HEK293 (cell line): ENCODE measurements at regions not wholly inside any gene's neighbourhood (a gene's known extent, or its start where the extent isn't known, plus 50 kb on each side); places are given as distances from the start of the nearest gene placed in this dataset.

ENCODE experiments used
- CTCF ChIA-PET: fragments of 350-600 bp; formaldehyde crosslinking; extraction: SDS; loops from one replicate; lab custom pipeline; 2021; ENCODE audit warnings: antibody characterized with exemption; lab: Yijun Ruan, JAX
- POLR2A ChIA-PET: fragments of 300-600 bp; formaldehyde crosslinking; extraction: SDS; loops from one replicate; lab custom pipeline; 2020; ENCODE audit warnings: antibody characterized with exemption, inconsistent platforms; lab: Yijun Ruan, JAX
- H3K27ac ChIP-seq: fragments of 200-500 bp; sonication (Bioruptor generic); 2 replicates; pipeline ENCODE4 v1.5.1; 2014; ENCODE audit warnings: low read depth, low read length, control low read depth, inconsistent platforms; ENCODE audit errors: extremely low read depth
- H3K36me3 ChIP-seq, 2 experiments: fragments of 200-500 bp in 1 of 2; sonication (Bioruptor generic) in 1 of 2; 1 replicate in 1 of 2; 2 replicates in 1 of 2; pipeline ENCODE4 v1.5.1; 2014 to 2017; ENCODE audit warnings: inconsistent platforms in 2 of 2, low read length in 2 of 2; ENCODE audit not compliant: control insufficient read depth in 2 of 2, insufficient read depth in 1 of 2
- H3K4me1 ChIP-seq: fragments of 200-500 bp; sonication (Bioruptor generic); 2 replicates; pipeline ENCODE4 v1.5.1; 2014; ENCODE audit warnings: mild to moderate bottlenecking, low read length, inconsistent platforms; ENCODE audit not compliant: control insufficient read depth, insufficient read depth
- H3K4me3 ChIP-seq: 2 replicates; pipeline ENCODE4 v1.5.1; 2011; ENCODE audit warnings: low read depth, mild to moderate bottlenecking, control low read depth, low read length, moderate library complexity
- H3K9me3 ChIP-seq: fragments of 200-500 bp; sonication (Bioruptor generic); 2 replicates; pipeline ENCODE4 v1.5.1; 2014; ENCODE audit warnings: low read depth, low read length, inconsistent platforms; ENCODE audit not compliant: control insufficient read depth, insufficient read depth
- GLI4 ChIP-seq: fragments of 450-650 bp; formaldehyde crosslinking; IDR thresholded peaks from 2 replicates; pipeline ENCODE4 v1.5.1; 2016; ENCODE audit warnings: missing biosample characterization, missing genetic modification characterization
- PRDM1 ChIP-seq: fragments of 450-650 bp; formaldehyde crosslinking; IDR thresholded peaks from 2 replicates; pipeline ENCODE4; 2016; ENCODE audit warnings: missing biosample characterization, missing genetic modification characterization
- WT1 ChIP-seq: fragments of 450-650 bp; formaldehyde crosslinking; IDR thresholded peaks from 2 replicates; pipeline ENCODE4 v1.5.1; 2016; ENCODE audit warnings: missing biosample characterization, missing genetic modification characterization
- ZFP37 ChIP-seq: fragments of 450-650 bp; formaldehyde crosslinking; IDR thresholded peaks from 2 replicates; pipeline ENCODE4 v1.5.1; 2016; ENCODE audit warnings: missing biosample characterization, missing genetic modification characterization
- ZNF223 ChIP-seq: fragments of 450-650 bp; formaldehyde crosslinking; IDR thresholded peaks from 2 replicates; pipeline ENCODE4 v1.5.1; 2016; ENCODE audit warnings: missing biosample characterization, missing genetic modification characterization
- ZNF239 ChIP-seq: fragments of 450-650 bp; formaldehyde crosslinking; IDR thresholded peaks from 2 replicates; pipeline ENCODE4 v1.5.1; 2016; ENCODE audit warnings: missing biosample characterization, missing genetic modification characterization
- ZNF266 ChIP-seq: fragments of 450-650 bp; formaldehyde crosslinking; IDR thresholded peaks from 2 replicates; pipeline ENCODE4 v1.5.1; 2016; ENCODE audit warnings: missing biosample characterization, missing genetic modification characterization, low read depth
- ZNF404 ChIP-seq: fragments of 450-650 bp; formaldehyde crosslinking; IDR thresholded peaks from 2 replicates; pipeline ENCODE4 v1.5.1; 2017; ENCODE audit warnings: missing biosample characterization, missing genetic modification characterization
- ZNF514 ChIP-seq: fragments of 450-650 bp; formaldehyde crosslinking; IDR thresholded peaks from 2 replicates; pipeline ENCODE4 v1.5.1; 2016; ENCODE audit warnings: missing biosample characterization, missing genetic modification characterization
- ZNF560 ChIP-seq: fragments of 450-650 bp; formaldehyde crosslinking; IDR thresholded peaks from 2 replicates; pipeline ENCODE4 v1.5.1; 2017; ENCODE audit warnings: missing biosample characterization, missing genetic modification characterization, borderline replicate concordance
- ZNF624 ChIP-seq: fragments of 450-650 bp; formaldehyde crosslinking; IDR thresholded peaks from 2 replicates; pipeline ENCODE4 v1.5.1; 2017; ENCODE audit warnings: missing biosample characterization, missing genetic modification characterization
- ZNF776 ChIP-seq: fragments of 450-650 bp; formaldehyde crosslinking; IDR thresholded peaks from 2 replicates; pipeline ENCODE4 v1.5.0; 2017; ENCODE audit warnings: missing biosample characterization, missing genetic modification characterization, borderline replicate concordance
- TF ChIP-seq, protein P1 (sequence below): fragments of 450-650 bp; formaldehyde crosslinking; optimal IDR thresholded peaks from 2 replicates; pipeline ENCODE3; 2016; ENCODE audit warnings: missing biosample characterization, mild to moderate bottlenecking, missing genetic modification characterization
- TF ChIP-seq, protein P2 (sequence below): fragments of 450-650 bp; formaldehyde crosslinking; IDR thresholded peaks from 2 replicates; pipeline ENCODE4 v1.5.1; 2016; ENCODE audit warnings: missing biosample characterization, missing genetic modification characterization
- TF ChIP-seq, protein P3 (sequence below): fragments of 450-650 bp; formaldehyde crosslinking; IDR thresholded peaks from 2 replicates; pipeline ENCODE4 v1.5.1; 2016; ENCODE audit warnings: missing biosample characterization, missing genetic modification characterization

DNA sequence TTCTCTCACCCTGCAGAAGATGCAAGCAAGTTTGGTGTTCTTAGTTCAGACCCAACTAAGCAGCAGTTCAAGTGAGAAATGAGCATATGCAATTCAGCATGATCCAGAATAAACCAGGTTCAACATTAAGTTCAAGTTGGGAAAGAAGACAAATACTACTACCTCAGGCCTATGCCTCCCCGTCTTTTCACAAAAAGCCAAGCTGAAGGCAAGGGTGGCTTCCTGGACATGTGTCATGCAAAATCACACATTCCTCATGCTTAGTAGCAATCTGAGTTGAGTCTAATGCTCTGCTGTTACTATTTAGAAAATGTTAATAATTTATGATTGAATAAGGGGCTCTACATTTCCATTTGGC is 453.4 kb upstream of the GRAMD2B start:
- ChIA-PET POLR2A (no interaction called here), CTCF (interaction anchor here (0.7 kb wide), 1 partner anchor 265 kb away, joined by 4 read pairs; no protein-coding TSS in a partner anchor)
- Histone ChIP-seq H3K4me3 (no peak overlapping the region), H3K9me3 (no peaks in the 10 kb centered on the region), H3K27ac (no peak overlapping the region), H3K36me3 (no peaks in the 10 kb centered on the region), H3K4me1 (peaks cover 5% of the 10 kb centered on the region; the same call in 1 of the 2 replicates)
- TF ChIP-seq ZFP37 (tag by site-specific recombination): no peak
- TF ChIP-seq ZNF624: no peak
- TF ChIP-seq ZNF404 (tag by site-specific recombination): no peak
- no peak for TF ChIP-seq ZNF514 (tag by site-specific recombination)
- no peak for TF ChIP-seq GLI4 (tag by site-specific recombination)
- TF ChIP-seq, protein P1, sequence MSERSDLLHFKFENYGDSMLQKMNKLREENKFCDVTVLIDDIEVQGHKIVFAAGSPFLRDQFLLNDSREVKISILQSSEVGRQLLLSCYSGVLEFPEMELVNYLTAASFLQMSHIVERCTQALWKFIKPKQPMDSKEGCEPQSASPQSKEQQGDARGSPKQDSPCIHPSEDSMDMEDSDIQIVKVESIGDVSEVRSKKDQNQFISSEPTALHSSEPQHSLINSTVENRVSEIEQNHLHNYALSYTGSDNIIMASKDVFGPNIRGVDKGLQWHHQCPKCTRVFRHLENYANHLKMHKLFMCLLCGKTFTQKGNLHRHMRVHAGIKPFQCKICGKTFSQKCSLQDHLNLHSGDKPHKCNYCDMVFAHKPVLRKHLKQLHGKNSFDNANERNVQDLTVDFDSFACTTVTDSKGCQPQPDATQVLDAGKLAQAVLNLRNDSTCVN (tag by site-specific recombination): no peak
- no peak for TF ChIP-seq WT1 (tag by site-specific recombination)

- Histone ChIP-seq H3K4me1 (peaks cover 5% of the 10 kb centered on the region; the same call in 1 of the 2 replicates), H3K36me3 (no peaks in the 10 kb centered on the region), H3K4me3 (no peak overlapping the region), H3K9me3 (no peaks in the 10 kb centered on the region), H3K27ac (no peak overlapping the region)
- CTCF ChIA-PET: interaction anchor here (0.5 kb wide), 1 partner anchor 375 kb away, joined by 3 read pairs; no protein-coding TSS in a partner anchor
- no peak for TF ChIP-seq ZNF223 (tag by site-specific recombination)
- TF ChIP-seq ZNF776: no peak
- TF ChIP-seq ZNF239: no peak
- POLR2A ChIA-PET: no interaction called here
These were observed 452.4 kb upstream of the GRAMD2B start for GRCh38 chr5:125970631-125971307.

DNA sequence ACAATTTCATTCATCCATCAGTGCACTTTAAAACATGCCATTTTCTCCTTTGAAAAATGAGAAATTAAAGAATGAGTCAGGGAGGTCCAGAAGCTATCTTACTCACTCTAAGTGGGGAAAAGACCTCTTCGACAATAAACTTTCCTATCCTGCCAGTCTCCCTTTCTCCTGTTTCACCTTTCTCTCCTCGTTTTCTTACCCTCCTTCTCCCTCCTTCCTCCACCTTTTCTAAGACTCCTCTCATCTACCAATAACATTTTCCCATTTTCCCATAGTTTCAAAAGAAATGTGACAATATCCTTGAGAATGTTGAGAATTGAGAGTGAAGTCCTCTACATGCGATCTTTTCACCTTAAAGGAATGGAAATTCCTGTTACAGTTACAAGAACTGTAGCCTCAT is 450.5 kb upstream of the GRAMD2B start:
- CTCF ChIA-PET: no interaction called here

DNA sequence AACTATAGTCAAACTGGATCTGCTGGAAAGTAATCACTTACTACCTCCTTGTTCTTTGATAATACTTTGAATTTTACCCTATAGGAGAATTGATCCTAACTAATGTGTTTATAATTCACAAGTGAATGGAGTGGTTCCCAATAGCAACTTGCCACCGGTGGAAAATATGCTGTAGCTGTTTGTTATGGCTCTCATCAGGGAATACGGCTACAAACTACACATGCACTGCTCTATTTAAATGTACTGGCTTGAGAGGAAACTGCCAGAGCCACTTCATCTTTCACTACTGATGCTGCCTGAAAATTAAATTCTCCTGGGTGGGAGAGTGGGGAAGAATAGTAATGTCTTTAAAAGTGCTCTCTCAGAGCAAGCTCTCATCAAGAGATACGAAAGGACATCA is 448.5 kb upstream of the GRAMD2B start:
- ChIA-PET POLR2A (no interaction called here), CTCF (no interaction called here)
- Histone ChIP-seq H3K9me3 (no peaks in the 10 kb centered on the region), H3K4me1 (peaks cover 9% of the 10 kb centered on the region), H3K36me3 (no peaks in the 10 kb centered on the region), H3K27ac (no peak overlapping the region), H3K4me3 (no peak overlapping the region)
- TF ChIP-seq, protein P2, sequence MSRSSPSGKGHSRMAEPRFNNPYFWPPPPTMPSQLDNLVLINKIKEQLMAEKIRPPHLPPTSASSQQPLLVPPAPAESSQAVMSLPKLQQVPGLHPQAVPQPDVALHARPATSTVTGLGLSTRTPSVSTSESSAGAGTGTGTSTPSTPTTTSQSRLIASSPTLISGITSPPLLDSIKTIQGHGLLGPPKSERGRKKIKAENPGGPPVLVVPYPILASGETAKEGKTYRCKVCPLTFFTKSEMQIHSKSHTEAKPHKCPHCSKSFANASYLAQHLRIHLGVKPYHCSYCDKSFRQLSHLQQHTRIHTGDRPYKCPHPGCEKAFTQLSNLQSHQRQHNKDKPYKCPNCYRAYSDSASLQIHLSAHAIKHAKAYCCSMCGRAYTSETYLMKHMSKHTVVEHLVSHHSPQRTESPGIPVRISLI (tag by site-specific recombination): no peak
- TF ChIP-seq, protein P3, sequence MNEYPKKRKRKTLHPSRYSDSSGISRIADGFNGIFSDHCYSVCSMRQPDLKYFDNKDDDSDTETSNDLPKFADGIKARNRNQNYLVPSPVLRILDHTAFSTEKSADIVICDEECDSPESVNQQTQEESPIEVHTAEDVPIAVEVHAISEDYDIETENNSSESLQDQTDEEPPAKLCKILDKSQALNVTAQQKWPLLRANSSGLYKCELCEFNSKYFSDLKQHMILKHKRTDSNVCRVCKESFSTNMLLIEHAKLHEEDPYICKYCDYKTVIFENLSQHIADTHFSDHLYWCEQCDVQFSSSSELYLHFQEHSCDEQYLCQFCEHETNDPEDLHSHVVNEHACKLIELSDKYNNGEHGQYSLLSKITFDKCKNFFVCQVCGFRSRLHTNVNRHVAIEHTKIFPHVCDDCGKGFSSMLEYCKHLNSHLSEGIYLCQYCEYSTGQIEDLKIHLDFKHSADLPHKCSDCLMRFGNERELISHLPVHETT (tag by site-specific recombination): no peak
- TF ChIP-seq ZNF560 (tag by site-specific recombination): no peak

More for the DNA sequence above, 450.5 kb upstream of the GRAMD2B start:
- Histone ChIP-seq H3K9me3 (no peaks in the 10 kb centered on the region), H3K4me1 (peaks cover 9% of the 10 kb centered on the region), H3K27ac (no peak overlapping the region), H3K36me3 (no peaks in the 10 kb centered on the region), H3K4me3 (no peak overlapping the region)
- POLR2A ChIA-PET: no interaction called here
- TF ChIP-seq PRDM1 (tag by site-specific recombination): peak; percentile 91
- TF ChIP-seq ZNF266 (tag by site-specific recombination): no peak
